K562 (cell line): ENCODE measurements at regions not wholly inside any gene's neighbourhood (a gene's known extent, or its start where the extent isn't known, plus 50 kb on each side); places are given as distances from the start of the nearest gene placed in this dataset.

ENCODE experiments used
- DNMT1 ChIP-seq: fragments of 450-650 bp; IDR thresholded peaks from 2 replicates; pipeline ENCODE4 v1.6.1; 2016; ENCODE audit warnings: antibody characterized with exemption, mild to moderate bottlenecking
- JUNB ChIP-seq: fragments of 450-650 bp; formaldehyde crosslinking; conservative IDR thresholded peaks from 2 replicates; pipeline ENCODE4 v1.4.0; 2020; ENCODE audit warnings: mild to moderate bottlenecking
- KLF13 ChIP-seq: fragments of 450-650 bp; IDR thresholded peaks from 2 replicates; pipeline ENCODE4 v1.6.1; 2016; ENCODE audit warnings: missing genetic modification characterization, low read depth, mild to moderate bottlenecking, missing compliant biosample characterization, moderate library complexity, borderline replicate concordance
- MEF2D ChIP-seq: conservative IDR thresholded peaks from 2 replicates; pipeline ENCODE4 v1.6.1; 2016; ENCODE audit warnings: low read depth, missing genetic modification characterization, missing compliant biosample characterization
- TARDBP ChIP-seq: fragments of 450-650 bp; IDR thresholded peaks from 2 replicates; pipeline ENCODE4 v1.6.1; 2016
- ZFP36 ChIP-seq: fragments of 150-350 bp; IDR thresholded peaks from 2 replicates; pipeline ENCODE4 v1.6.1; 2018; ENCODE audit warnings: low read length, low read depth; ENCODE audit not compliant: partially characterized antibody
- TF ChIP-seq, protein P1 (sequence below): fragments of 450-650 bp; IDR thresholded peaks from 2 replicates; pipeline ENCODE4 v1.6.1; 2016; ENCODE audit warnings: mild to moderate bottlenecking, moderate library complexity
- TF ChIP-seq, protein P2 (sequence below): fragments of 250-450 bp; sonication (Bioruptor Pico); IDR thresholded peaks from 2 replicates; pipeline ENCODE4 v1.9.0; 2021; ENCODE audit warnings: mild to moderate bottlenecking, inconsistent platforms

DNA sequence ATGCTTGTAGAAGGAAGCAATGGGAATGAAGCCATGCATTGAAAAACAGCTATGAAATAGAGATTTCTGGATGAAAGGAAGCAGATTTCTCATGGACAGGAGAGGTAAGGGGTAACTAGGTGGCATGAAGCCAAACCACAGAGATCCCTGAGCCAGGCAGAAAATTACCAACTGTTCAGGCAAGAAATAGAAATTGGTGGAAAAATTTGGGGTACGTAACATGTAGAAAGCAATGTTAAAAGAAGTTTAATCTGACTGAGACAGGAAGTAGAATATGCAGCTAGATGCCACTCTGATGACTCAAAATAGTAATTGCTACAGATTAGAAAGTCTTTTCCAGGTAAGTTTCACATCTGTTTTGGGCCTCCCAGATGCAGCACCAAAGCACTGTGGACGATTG, 928.5 kb upstream of the CELF4 start (continued):
- TF ChIP-seq, protein P1, sequence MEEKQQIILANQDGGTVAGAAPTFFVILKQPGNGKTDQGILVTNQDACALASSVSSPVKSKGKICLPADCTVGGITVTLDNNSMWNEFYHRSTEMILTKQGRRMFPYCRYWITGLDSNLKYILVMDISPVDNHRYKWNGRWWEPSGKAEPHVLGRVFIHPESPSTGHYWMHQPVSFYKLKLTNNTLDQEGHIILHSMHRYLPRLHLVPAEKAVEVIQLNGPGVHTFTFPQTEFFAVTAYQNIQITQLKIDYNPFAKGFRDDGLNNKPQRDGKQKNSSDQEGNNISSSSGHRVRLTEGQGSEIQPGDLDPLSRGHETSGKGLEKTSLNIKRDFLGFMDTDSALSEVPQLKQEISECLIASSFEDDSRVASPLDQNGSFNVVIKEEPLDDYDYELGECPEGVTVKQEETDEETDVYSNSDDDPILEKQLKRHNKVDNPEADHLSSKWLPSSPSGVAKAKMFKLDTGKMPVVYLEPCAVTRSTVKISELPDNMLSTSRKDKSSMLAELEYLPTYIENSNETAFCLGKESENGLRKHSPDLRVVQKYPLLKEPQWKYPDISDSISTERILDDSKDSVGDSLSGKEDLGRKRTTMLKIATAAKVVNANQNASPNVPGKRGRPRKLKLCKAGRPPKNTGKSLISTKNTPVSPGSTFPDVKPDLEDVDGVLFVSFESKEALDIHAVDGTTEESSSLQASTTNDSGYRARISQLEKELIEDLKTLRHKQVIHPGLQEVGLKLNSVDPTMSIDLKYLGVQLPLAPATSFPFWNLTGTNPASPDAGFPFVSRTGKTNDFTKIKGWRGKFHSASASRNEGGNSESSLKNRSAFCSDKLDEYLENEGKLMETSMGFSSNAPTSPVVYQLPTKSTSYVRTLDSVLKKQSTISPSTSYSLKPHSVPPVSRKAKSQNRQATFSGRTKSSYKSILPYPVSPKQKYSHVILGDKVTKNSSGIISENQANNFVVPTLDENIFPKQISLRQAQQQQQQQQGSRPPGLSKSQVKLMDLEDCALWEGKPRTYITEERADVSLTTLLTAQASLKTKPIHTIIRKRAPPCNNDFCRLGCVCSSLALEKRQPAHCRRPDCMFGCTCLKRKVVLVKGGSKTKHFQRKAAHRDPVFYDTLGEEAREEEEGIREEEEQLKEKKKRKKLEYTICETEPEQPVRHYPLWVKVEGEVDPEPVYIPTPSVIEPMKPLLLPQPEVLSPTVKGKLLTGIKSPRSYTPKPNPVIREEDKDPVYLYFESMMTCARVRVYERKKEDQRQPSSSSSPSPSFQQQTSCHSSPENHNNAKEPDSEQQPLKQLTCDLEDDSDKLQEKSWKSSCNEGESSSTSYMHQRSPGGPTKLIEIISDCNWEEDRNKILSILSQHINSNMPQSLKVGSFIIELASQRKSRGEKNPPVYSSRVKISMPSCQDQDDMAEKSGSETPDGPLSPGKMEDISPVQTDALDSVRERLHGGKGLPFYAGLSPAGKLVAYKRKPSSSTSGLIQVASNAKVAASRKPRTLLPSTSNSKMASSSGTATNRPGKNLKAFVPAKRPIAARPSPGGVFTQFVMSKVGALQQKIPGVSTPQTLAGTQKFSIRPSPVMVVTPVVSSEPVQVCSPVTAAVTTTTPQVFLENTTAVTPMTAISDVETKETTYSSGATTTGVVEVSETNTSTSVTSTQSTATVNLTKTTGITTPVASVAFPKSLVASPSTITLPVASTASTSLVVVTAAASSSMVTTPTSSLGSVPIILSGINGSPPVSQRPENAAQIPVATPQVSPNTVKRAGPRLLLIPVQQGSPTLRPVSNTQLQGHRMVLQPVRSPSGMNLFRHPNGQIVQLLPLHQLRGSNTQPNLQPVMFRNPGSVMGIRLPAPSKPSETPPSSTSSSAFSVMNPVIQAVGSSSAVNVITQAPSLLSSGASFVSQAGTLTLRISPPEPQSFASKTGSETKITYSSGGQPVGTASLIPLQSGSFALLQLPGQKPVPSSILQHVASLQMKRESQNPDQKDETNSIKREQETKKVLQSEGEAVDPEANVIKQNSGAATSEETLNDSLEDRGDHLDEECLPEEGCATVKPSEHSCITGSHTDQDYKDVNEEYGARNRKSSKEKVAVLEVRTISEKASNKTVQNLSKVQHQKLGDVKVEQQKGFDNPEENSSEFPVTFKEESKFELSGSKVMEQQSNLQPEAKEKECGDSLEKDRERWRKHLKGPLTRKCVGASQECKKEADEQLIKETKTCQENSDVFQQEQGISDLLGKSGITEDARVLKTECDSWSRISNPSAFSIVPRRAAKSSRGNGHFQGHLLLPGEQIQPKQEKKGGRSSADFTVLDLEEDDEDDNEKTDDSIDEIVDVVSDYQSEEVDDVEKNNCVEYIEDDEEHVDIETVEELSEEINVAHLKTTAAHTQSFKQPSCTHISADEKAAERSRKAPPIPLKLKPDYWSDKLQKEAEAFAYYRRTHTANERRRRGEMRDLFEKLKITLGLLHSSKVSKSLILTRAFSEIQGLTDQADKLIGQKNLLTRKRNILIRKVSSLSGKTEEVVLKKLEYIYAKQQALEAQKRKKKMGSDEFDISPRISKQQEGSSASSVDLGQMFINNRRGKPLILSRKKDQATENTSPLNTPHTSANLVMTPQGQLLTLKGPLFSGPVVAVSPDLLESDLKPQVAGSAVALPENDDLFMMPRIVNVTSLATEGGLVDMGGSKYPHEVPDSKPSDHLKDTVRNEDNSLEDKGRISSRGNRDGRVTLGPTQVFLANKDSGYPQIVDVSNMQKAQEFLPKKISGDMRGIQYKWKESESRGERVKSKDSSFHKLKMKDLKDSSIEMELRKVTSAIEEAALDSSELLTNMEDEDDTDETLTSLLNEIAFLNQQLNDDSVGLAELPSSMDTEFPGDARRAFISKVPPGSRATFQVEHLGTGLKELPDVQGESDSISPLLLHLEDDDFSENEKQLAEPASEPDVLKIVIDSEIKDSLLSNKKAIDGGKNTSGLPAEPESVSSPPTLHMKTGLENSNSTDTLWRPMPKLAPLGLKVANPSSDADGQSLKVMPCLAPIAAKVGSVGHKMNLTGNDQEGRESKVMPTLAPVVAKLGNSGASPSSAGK: no peak
- no peak for TF ChIP-seq JUNB (CRISPR knock-in tag)
- TF ChIP-seq MEF2D (tag): no peak
- no peak for TF ChIP-seq DNMT1
- TF ChIP-seq ZFP36: no peak
- TF ChIP-seq TARDBP: no peak
- no peak for TF ChIP-seq KLF13 (tag)
- TF ChIP-seq, protein P2, sequence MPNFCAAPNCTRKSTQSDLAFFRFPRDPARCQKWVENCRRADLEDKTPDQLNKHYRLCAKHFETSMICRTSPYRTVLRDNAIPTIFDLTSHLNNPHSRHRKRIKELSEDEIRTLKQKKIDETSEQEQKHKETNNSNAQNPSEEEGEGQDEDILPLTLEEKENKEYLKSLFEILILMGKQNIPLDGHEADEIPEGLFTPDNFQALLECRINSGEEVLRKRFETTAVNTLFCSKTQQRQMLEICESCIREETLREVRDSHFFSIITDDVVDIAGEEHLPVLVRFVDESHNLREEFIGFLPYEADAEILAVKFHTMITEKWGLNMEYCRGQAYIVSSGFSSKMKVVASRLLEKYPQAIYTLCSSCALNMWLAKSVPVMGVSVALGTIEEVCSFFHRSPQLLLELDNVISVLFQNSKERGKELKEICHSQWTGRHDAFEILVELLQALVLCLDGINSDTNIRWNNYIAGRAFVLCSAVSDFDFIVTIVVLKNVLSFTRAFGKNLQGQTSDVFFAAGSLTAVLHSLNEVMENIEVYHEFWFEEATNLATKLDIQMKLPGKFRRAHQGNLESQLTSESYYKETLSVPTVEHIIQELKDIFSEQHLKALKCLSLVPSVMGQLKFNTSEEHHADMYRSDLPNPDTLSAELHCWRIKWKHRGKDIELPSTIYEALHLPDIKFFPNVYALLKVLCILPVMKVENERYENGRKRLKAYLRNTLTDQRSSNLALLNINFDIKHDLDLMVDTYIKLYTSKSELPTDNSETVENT (CRISPR knock-in tag): no peak
